Mucosa of gallbladder (tissue), 1 donor: ENCODE measurements at regions not wholly inside any gene's neighbourhood (a gene's known extent, or its start where the extent isn't known, plus 50 kb on each side); places are given as distances from the start of the nearest gene placed in this dataset.

Experiments used
- DNase-seq: peaks from one replicate; pipeline ENCODE4 v3.0.0-alpha.2; 2020; ENCODE audit warnings: low spot score
- donor health status: DM: no; HTN: no; CAD: no.

GRCh38 chr1:226816576-226816975 is 53.8 kb upstream of the PSEN2 start:
- no peak for DNase-seq

GRCh38 chr1:226814751-226815537 is 55.5 kb upstream of the PSEN2 start:
- peak; percentile 91 for DNase-seq

GRCh38 chr1:226813671-226814591 is 56.5 kb upstream of the PSEN2 start:
- DNase-seq = peak; percentile 44

GRCh38 chr1:226810681-226811080 is 59.7 kb upstream of the PSEN2 start:
- DNase-seq = no peak

- no peak for DNase-seq
These were observed 60.4 kb upstream of the PSEN2 start for GRCh38 chr1:226809785-226810571.

GRCh38 chr1:226808501-226808900 is 61.9 kb upstream of the PSEN2 start:
- no peak for DNase-seq

- DNase-seq = no peak
These were observed 63.4 kb upstream of the PSEN2 start for GRCh38 chr1:226806988-226807387.

- DNase-seq = no peak
These were observed 65.3 kb upstream of the PSEN2 start for GRCh38 chr1:226804907-226805759.

GRCh38 chr1:226800763-226801380 is 61.8 kb upstream of the ITPKB start:
- DNase-seq = no peak

GRCh38 chr1:226799634-226800281 is 60.7 kb upstream of the ITPKB start:
- DNase-seq = no peak

GRCh38 chr1:226798427-226799411 is 59.6 kb upstream of the ITPKB start:
- DNase-seq = no peak

- no peak for DNase-seq
These were observed 58.1 kb upstream of the ITPKB start for GRCh38 chr1:226797151-226797550.

GRCh38 chr1:226793620-226794276 is 54.7 kb upstream of the ITPKB start:
- no peak for DNase-seq

- DNase-seq = no peak
These were observed 53.3 kb upstream of the ITPKB start for GRCh38 chr1:226792368-226792767.

GRCh38 chr1:226790545-226791181 is 51.6 kb upstream of the ITPKB start:
- no peak for DNase-seq

- no peak for DNase-seq
These were observed 49.9 kb upstream of the ITPKB start for GRCh38 chr1:226788965-226789364.
